ENCODE measurements at regions not wholly inside any gene's neighbourhood (a gene's known extent, or its start where the extent isn't known, plus 50 kb on each side); places are given as distances from the start of the nearest gene placed in this dataset.
"Not testable (repeated sequence)": the region's sequence is repeated elsewhere in the genome, so short reads cannot be mapped to it uniquely, and the experiment has no call there.

- DNase-seq (no peak), ATAC-seq (no peak)
- Histone ChIP-seq H3K27me3 (ENCODE audit: low read length) (no peaks in the 10 kb centered on the region), H3K9ac (ENCODE audit: low read length) (no peak overlapping the region), H3K4me1 (ENCODE audit: insufficient read depth, low read length) (peaks cover 11% of the 10 kb centered on the region), H3K36me3 (ENCODE audit: low read depth, low read length) (no peaks in the 10 kb centered on the region), H3K9me3 (ENCODE audit: low read length) (no peaks in the 10 kb centered on the region), H3K4me3 (ENCODE audit: low read length) (no peak overlapping the region), H2AFZ (ENCODE audit: low read length) (no peak overlapping the region), H3K27ac (ENCODE audit: low read length) (no peak overlapping the region), H3K4me2 (ENCODE audit: low read length) (no peak overlapping the region), H4K20me1 (ENCODE audit: low read length) (no peaks in the 10 kb centered on the region), H3K9me2 (replicated peaks; ENCODE audit: low read length) (no peaks in the 10 kb centered on the region), H3K79me2 (ENCODE audit: low read length) (no peaks in the 10 kb centered on the region), H3F3A (ENCODE audit: low read length, unreplicated experiment) (no peaks in the 10 kb centered on the region)
- ChIA-PET CTCF (no interaction called here), POLR2A (ENCODE audit: unreplicated experiment) (no interaction called here)
- TF ChIP-seq EZH2phosphoT487 (IDR thresholded peaks at IDR 0.05; ENCODE audit: borderline replicate concordance, low read length) = no peak
- TF ChIP-seq EZH2 (IDR thresholded peaks at IDR 0.05; ENCODE audit: low read length, unreplicated experiment) = no peak
- no peak for TF ChIP-seq CTCF (conservative IDR thresholded peaks at IDR 0.05; ENCODE audit: low read depth, low read length)
- no TSS peak for BruUV-seq (replicated peaks)
- intact Hi-C loops (cut with micrococcal nuclease) = no loop called here
These were observed 233.7 kb upstream of the TARS1 start for GRCh38 chr5:33206962-33207506.

DNA sequence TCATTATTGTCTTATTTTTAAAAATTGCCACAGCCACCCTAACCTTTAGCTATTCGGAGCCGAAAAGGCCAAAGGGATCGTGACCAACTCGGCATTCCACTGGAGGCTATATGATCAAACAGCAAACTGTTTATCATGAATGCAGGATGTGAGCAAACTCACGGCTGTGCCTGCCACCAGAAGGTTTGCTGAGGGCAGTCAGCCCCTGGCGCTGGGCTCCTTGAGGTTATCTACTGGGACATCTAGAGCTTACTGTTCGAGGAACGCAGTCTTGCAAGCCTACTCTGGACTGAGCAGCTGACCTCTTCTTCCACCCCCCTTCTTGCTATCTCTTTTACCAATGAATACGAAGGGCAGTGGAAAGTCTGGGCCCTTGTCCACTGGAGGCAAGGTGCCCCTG lies 231.5 kb upstream of the TARS1 start:
- no TSS peak for BruUV-seq (replicated peaks)
- DNase-seq = no peak
- Histone ChIP-seq H2AFZ (ENCODE audit: low read length) (no peak overlapping the region), H4K20me1 (ENCODE audit: low read length) (no peaks in the 10 kb centered on the region), H3K27me3 (ENCODE audit: low read length) (no peaks in the 10 kb centered on the region), H3F3A (ENCODE audit: low read length, unreplicated experiment) (no peaks in the 10 kb centered on the region), H3K4me3 (ENCODE audit: low read length) (no peak overlapping the region), H3K9ac (ENCODE audit: low read length) (no peak overlapping the region), H3K9me3 (ENCODE audit: low read length) (no peaks in the 10 kb centered on the region), H3K79me2 (ENCODE audit: low read length) (no peaks in the 10 kb centered on the region), H3K9me2 (replicated peaks; ENCODE audit: low read length) (no peaks in the 10 kb centered on the region), H3K36me3 (ENCODE audit: low read depth, low read length) (no peaks in the 10 kb centered on the region), H3K4me2 (ENCODE audit: low read length) (no peak overlapping the region), H3K4me1 (ENCODE audit: insufficient read depth, low read length) (peaks cover 11% of the 10 kb centered on the region), H3K27ac (ENCODE audit: low read length) (no peak overlapping the region)
- no peak for TF ChIP-seq EZH2 (IDR thresholded peaks at IDR 0.05; ENCODE audit: low read length, unreplicated experiment)
- TF ChIP-seq EZH2phosphoT487 (IDR thresholded peaks at IDR 0.05; ENCODE audit: borderline replicate concordance, low read length) = no peak
- no peak for TF ChIP-seq CTCF (conservative IDR thresholded peaks at IDR 0.05; ENCODE audit: low read depth, low read length)
- ChIA-PET CTCF (no interaction called here), POLR2A (ENCODE audit: unreplicated experiment) (no interaction called here)
- intact Hi-C loops (cut with micrococcal nuclease) = no loop called here
- ATAC-seq = no peak

- H3K9me2 ChIP-seq (replicated peaks; ENCODE audit: low read length); H3K9me3 ChIP-seq (ENCODE audit: low read length); H3K4me1 ChIP-seq (ENCODE audit: insufficient read depth, low read length); POLR2A ChIA-PET (ENCODE audit: unreplicated experiment); H3K4me2 ChIP-seq (ENCODE audit: low read length); H2AFZ ChIP-seq (ENCODE audit: low read length); intact Hi-C loops (cut with micrococcal nuclease); CTCF ChIA-PET; H3F3A ChIP-seq (ENCODE audit: low read length, unreplicated experiment); H4K20me1 ChIP-seq (ENCODE audit: low read length); ATAC-seq; H3K4me3 ChIP-seq (ENCODE audit: low read length); H3K27me3 ChIP-seq (ENCODE audit: low read length); H3K36me3 ChIP-seq (ENCODE audit: low read depth, low read length); H3K9ac ChIP-seq (ENCODE audit: low read length); BruUV-seq (replicated peaks); H3K79me2 ChIP-seq (ENCODE audit: low read length); DNase-seq; H3K27ac ChIP-seq (ENCODE audit: low read length): not testable (repeated sequence)
These were observed 230.5 kb upstream of the TARS1 start for GRCh38 chr5:33210221-33210620.

All from PC-3 (cell line).